Gastrocnemius medialis (tissue), 4 donors: ENCODE measurements at regions not wholly inside any gene's neighbourhood (a gene's known extent, or its start where the extent isn't known, plus 50 kb on each side); places are given as distances from the start of the nearest gene placed in this dataset.

Experiments used
- ATAC-seq, 2 donors: fragments of 150-250 bp; one replicate each; pipeline ENCODE4 v1.9.1; 2016
- DNase-seq, 2 donors: peaks; one replicate each; pipeline ENCODE4 v3.0.0-alpha.2; 2019
- H3K27ac ChIP-seq, 4 donors: fragments of 200-600 bp; sonication (generic); 1 replicate in 1 of 4; 2 replicates in 3 of 4; pipeline ENCODE4 v1.5.1; 2016 to 2018; ENCODE audit warnings: mild to moderate bottlenecking in 2 of 4, moderate library complexity in 1 of 4
- H3K27me3 ChIP-seq, 3 donors: fragments of 200-600 bp; sonication (generic) in 2 of 3; 1 replicate in 1 of 3; 2 replicates in 2 of 3; pipeline versions ENCODE4 v1.5.1 to v1.6.0; 2016 to 2019; ENCODE audit warnings: mild to moderate bottlenecking in 1 of 3, moderate library complexity in 1 of 3
- H3K36me3 ChIP-seq, 2 donors: fragments of 200-600 bp; sonication (generic) in 1 of 2; one replicate each; pipeline ENCODE4 v1.5.1; 2017 to 2018
- H3K4me1 ChIP-seq, 2 donors: fragments of 200-600 bp; sonication (generic) in 1 of 2; one replicate each; pipeline ENCODE4 v1.5.1; 2016 to 2017; ENCODE audit warnings: mild to moderate bottlenecking in 2 of 2
- H3K4me3 ChIP-seq, 4 donors: fragments of 200-600 bp; sonication (generic) in 3 of 4; 1 replicate in 1 of 4; 2 replicates in 3 of 4; pipeline ENCODE4 v1.5.1; 2016 to 2019; ENCODE audit warnings: mild to moderate bottlenecking in 2 of 4
- H3K9me3 ChIP-seq, 3 donors: fragments of 200-600 bp; sonication (generic) in 2 of 3; 1 replicate in 1 of 3; 2 replicates in 2 of 3; pipeline ENCODE4 v1.5.1; 2016 to 2019
- POLR2A ChIP-seq, 2 donors: fragments of 450-650 bp; IDR thresholded peaks; one replicate each; pipeline ENCODE4 v1.6.1; 2017; ENCODE audit warnings: antibody characterized with exemption in 2 of 2, mild to moderate bottlenecking in 2 of 2, moderate library complexity in 2 of 2
- in situ Hi-C, 4 donors: fragments of 200-750 bp; cut with MboI; loops; one replicate each; pipeline versions ENCODE4 v1.15.0 to v1.8.0; 2017; ENCODE audit warnings: low sequenced_read_pairs in 4 of 4
- intact Hi-C: fragments of 100-400 bp; cut with DNase I; formaldehyde crosslinking; loops from one replicate; pipeline ENCODE4 v1.15.1; 2023; ENCODE audit warnings: low total_unique reads
- TF ChIP-seq, protein P1 (sequence below), 5 experiments: fragments of 450-650 bp in 3 of 5; fragments of 200-600 bp in 2 of 5; sonication (generic) in 2 of 5; IDR thresholded peaks in 4 of 5; conservative IDR thresholded peaks in 1 of 5; 1 replicate in 4 of 5; 2 replicates in 1 of 5; pipeline ENCODE4 v1.5.1; 2016 to 2019; ENCODE audit warnings: antibody characterized with exemption in 5 of 5, mild to moderate bottlenecking in 3 of 5, moderate library complexity in 3 of 5

DNA sequence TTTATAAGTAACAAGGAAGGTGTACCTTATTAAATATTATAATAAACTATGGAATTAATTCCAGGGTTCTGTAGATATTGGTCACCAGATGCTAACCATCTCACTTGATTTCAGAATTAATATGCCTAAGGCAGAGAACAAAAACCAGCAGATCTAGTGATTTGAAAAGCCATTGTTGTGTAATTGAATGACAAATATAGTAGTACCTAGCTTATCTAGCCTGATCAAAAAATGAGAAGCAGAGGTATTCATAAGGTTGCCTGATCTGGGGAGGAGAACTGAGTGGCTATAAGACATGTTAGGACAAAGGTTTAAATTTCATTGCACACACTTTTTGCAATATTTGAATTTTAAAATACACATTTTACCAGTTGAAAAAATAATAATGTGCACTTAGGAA, 132.0 kb upstream of the UBE2E3 start:
- no peak for DNase-seq
- no peaks in the 10 kb centered on the region for H3K4me1 ChIP-seq
- H3K27me3 ChIP-seq: no peaks in the 10 kb centered on the region
- no peak for ATAC-seq
- no peaks in the 10 kb centered on the region for H3K36me3 ChIP-seq
- no peak overlapping the region for H3K4me3 ChIP-seq
- in situ Hi-C loops (no loop called here), intact Hi-C loops (no loop called here)
- no peaks in the 10 kb centered on the region for H3K9me3 ChIP-seq
- no peak for TF ChIP-seq POLR2A (IDR thresholded peaks at IDR 0.05)
- TF ChIP-seq, protein P1, sequence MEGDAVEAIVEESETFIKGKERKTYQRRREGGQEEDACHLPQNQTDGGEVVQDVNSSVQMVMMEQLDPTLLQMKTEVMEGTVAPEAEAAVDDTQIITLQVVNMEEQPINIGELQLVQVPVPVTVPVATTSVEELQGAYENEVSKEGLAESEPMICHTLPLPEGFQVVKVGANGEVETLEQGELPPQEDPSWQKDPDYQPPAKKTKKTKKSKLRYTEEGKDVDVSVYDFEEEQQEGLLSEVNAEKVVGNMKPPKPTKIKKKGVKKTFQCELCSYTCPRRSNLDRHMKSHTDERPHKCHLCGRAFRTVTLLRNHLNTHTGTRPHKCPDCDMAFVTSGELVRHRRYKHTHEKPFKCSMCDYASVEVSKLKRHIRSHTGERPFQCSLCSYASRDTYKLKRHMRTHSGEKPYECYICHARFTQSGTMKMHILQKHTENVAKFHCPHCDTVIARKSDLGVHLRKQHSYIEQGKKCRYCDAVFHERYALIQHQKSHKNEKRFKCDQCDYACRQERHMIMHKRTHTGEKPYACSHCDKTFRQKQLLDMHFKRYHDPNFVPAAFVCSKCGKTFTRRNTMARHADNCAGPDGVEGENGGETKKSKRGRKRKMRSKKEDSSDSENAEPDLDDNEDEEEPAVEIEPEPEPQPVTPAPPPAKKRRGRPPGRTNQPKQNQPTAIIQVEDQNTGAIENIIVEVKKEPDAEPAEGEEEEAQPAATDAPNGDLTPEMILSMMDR (IDR thresholded peaks at IDR 0.05 in 4 of 5, conservative IDR thresholded peaks at IDR 0.05 in 1 of 5): no peak
- no peak overlapping the region for H3K27ac ChIP-seq

DNA sequence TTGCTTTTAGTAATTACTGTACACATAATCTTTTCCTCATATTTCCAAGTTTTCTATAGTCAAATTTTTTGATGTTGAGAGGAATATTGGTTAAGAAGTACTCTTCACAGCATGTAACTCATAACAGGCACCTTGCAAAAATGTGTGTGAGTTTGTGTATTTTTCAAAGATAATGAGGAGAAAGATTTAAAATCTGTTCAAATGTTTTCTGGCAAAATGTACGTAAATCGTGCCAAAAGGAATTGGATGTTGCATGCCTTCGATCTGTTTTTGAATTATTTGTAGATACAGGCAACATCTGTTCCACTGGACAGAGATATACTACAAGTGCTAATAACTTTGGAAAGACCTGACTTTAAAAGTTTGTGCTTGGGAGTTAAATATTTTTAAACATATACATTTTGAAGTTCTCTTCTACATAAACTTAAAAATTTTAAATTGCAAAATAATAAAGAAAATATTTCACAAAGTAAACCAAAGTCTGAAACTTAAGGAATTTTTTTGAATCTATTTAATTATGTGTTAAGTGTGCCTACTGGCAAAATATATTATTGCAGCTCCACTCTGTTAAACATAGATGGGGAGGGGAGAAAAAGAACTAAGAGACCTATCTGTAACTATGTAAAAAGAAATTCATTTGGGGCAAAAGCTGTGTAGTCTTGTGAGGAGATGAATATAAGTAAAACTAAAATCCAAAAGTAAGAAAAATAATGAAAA, 133.5 kb upstream of the UBE2E3 start:
- DNase-seq: no peak
- H3K27me3 ChIP-seq: no peaks in the 10 kb centered on the region
- no peak overlapping the region for H3K27ac ChIP-seq
- no peaks in the 10 kb centered on the region for H3K36me3 ChIP-seq
- no peaks in the 10 kb centered on the region for H3K9me3 ChIP-seq
- intact Hi-C loops: no loop called here
- no peak overlapping the region for H3K4me3 ChIP-seq
- in situ Hi-C loops: no loop called here
- no peaks in the 10 kb centered on the region for H3K4me1 ChIP-seq
- no peak for TF ChIP-seq POLR2A (IDR thresholded peaks at IDR 0.05)
- TF ChIP-seq, protein P1 (IDR thresholded peaks at IDR 0.05 in 4 of 5, conservative IDR thresholded peaks at IDR 0.05 in 1 of 5): no peak
- no peak for ATAC-seq

DNA sequence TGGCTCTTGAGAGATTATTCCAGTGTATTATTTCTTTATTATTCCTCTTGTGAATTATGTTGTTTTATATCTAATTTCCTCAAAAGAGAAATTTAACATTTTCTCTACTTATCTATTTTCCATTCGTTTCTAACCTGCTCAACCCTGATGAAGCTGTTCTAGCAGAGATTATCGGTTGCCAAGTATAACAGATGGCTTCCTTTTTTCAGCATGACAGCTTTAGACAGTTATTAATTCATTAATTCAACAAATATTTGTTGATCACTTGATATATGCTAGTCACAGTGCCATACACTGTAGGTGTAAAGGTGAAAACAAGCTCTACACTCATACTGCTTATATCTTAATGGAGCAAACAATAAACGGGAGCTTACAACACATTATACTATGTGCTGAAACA, 137.9 kb upstream of the UBE2E3 start:
- no peaks in the 10 kb centered on the region for H3K27me3 ChIP-seq
- in situ Hi-C loops (no loop called here), intact Hi-C loops (no loop called here)
- DNase-seq: no peak
- no peak for ATAC-seq
- no peaks in the 10 kb centered on the region for H3K4me1 ChIP-seq
- no peaks in the 10 kb centered on the region for H3K9me3 ChIP-seq
- no peak overlapping the region for H3K4me3 ChIP-seq
- H3K36me3 ChIP-seq: no peaks in the 10 kb centered on the region
- no peak for TF ChIP-seq POLR2A (IDR thresholded peaks at IDR 0.05)
- TF ChIP-seq, protein P1 (IDR thresholded peaks at IDR 0.05 in 4 of 5, conservative IDR thresholded peaks at IDR 0.05 in 1 of 5): no peak
- no peak overlapping the region for H3K27ac ChIP-seq

DNA sequence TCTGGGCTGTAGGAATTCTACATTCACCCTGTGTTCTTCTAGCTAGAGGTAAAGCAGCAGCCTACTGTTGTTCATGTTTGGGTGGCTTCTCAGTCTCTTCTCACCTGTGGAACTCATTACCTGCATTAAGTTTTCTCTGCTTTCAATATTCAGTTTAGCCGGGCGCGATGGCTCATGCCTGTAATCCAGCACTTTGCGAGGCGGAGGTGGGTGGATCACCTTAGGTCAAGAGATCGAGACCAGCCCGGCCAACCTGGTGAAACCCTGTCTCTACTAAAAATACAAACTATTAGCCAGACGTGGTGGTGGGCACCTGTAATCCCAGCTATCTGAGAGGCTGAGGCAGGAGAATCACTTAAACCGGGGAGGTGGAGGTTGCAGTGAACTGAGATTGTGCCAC, 139.8 kb upstream of the UBE2E3 start:
- no peaks in the 10 kb centered on the region for H3K9me3 ChIP-seq
- intact Hi-C loops: no loop called here
- no peak for DNase-seq

More for the DNA sequence above, 139.8 kb upstream of the UBE2E3 start:
- Histone ChIP-seq H3K36me3 (no peaks in the 10 kb centered on the region), H3K4me3 (no peak overlapping the region), H3K27ac (no peak overlapping the region), H3K4me1 (no peaks in the 10 kb centered on the region), H3K27me3 (no peaks in the 10 kb centered on the region)
- in situ Hi-C loops: no loop called here
- ATAC-seq: no peak
- TF ChIP-seq, protein P1 (IDR thresholded peaks at IDR 0.05 in 4 of 5, conservative IDR thresholded peaks at IDR 0.05 in 1 of 5): no peak
- no peak for TF ChIP-seq POLR2A (IDR thresholded peaks at IDR 0.05)
